ENCODE measurements at regions not wholly inside any gene's neighbourhood (a gene's known extent, or its start where the extent isn't known, plus 50 kb on each side); places are given as distances from the start of the nearest gene placed in this dataset.
A peak's percentile ranks its signal among the peaks of the same experiment; 100 is the strongest.

GRCh38 chr20:40442181-40442963 is 246.7 kb downstream of the MAFB start:
- H3K36me3 ChIP-seq (replicated peaks in 1 of 2; ENCODE audit: control insufficient read depth in 1 of 2, insufficient read depth in 2 of 2, low read length in 2 of 2), result no peaks in the 10 kb centered on the region
- H3K4me3 ChIP-seq (replicated peaks in 1 of 3; ENCODE audit: low read depth in 2 of 3, low read length in 3 of 3), result no peak overlapping the region
- Mint-ChIP-seq H3K27me3 (ENCODE audit: low read depth in 3 of 3) (peaks cover 2 to 15% (median 8%) of the 10 kb centered on the region in 3 donors), H3K27ac (peak overlapping the region in 1 of 7 donors; percentile 81), H3K9me3 (peaks cover 0 to 4% (median 0%) of the 10 kb centered on the region in 7 donors), H3K4me3 (peak overlapping the region in 1 of 2 donors; percentile 23), H3K36me3 (no peaks in the 10 kb centered on the region), H3K4me1 (peaks cover 24% of the 10 kb centered on the region)
- H3K27me3 ChIP-seq (ENCODE audit: control insufficient read depth in 2 of 2, insufficient read depth in 2 of 2, low read length in 2 of 2), result peaks cover 0 to 2% of the 10 kb centered on the region in 2 donors
- H3K9ac ChIP-seq (ENCODE audit: insufficient read depth, low read length, poor library complexity, severe bottlenecking), result no peak overlapping the region
- peak; percentile 26 for TF ChIP-seq CTCF (IDR thresholded peaks at IDR 0.05)
- no peak for DNase-seq
- no peak overlapping the region for H3K4me2 ChIP-seq (replicated peaks; ENCODE audit: extremely low read depth, low read length, poor library complexity, severe bottlenecking)
- intact Hi-C loops (cut with micrococcal nuclease), result no loop called here
- peaks cover 12 to 23% of the 10 kb centered on the region in 2 donors for H3K4me1 ChIP-seq (ENCODE audit: control insufficient read depth in 1 of 2, insufficient read depth in 2 of 2, low read length in 2 of 2)
- H2AFZ ChIP-seq (ENCODE audit: insufficient read depth, low read depth, low read length, poor library complexity, severe bottlenecking), result no peak overlapping the region
- no peaks in the 10 kb centered on the region for H4K20me1 ChIP-seq (ENCODE audit: insufficient read depth, low read length)
- H3K27ac ChIP-seq (ENCODE audit: low read depth in 1 of 2, low read length in 2 of 2), result no peak overlapping the region
- WGBS (ENCODE audit: insufficient coverage), result 70% methylated on average over 6 of the region's 8 CpGs
- H3K9me3 ChIP-seq (replicated peaks in 1 of 2; ENCODE audit: control insufficient read depth in 1 of 2, insufficient read depth in 1 of 2, low read length in 2 of 2), result no peaks in the 10 kb centered on the region
- H3K79me2 ChIP-seq (ENCODE audit: insufficient read depth, low read length), result no peaks in the 10 kb centered on the region

- H3K9me3 Mint-ChIP-seq, result peaks cover 0 to 4% (median 1%) of the 10 kb centered on the region in 7 donors
- no peaks in the 10 kb centered on the region for H3K36me3 ChIP-seq (replicated peaks in 1 of 2; ENCODE audit: control insufficient read depth in 1 of 2, insufficient read depth in 2 of 2, low read length in 2 of 2)
- H3K27me3 Mint-ChIP-seq (ENCODE audit: low read depth in 3 of 3), result peaks cover 2 to 11% (median 4%) of the 10 kb centered on the region in 3 donors
- H3K27me3 ChIP-seq (ENCODE audit: control insufficient read depth in 2 of 2, insufficient read depth in 2 of 2, low read length in 2 of 2), result peaks cover 0 to 2% of the 10 kb centered on the region in 2 donors
- H3K79me2 ChIP-seq (ENCODE audit: insufficient read depth, low read length), result no peaks in the 10 kb centered on the region
- no CpG with 5 or more reads among the region's 3 CpGs for WGBS (ENCODE audit: insufficient coverage)
- TF ChIP-seq CTCF (IDR thresholded peaks at IDR 0.05), result no peak
- H3K4me3 Mint-ChIP-seq, result no peak overlapping the region
- H3K27ac ChIP-seq (ENCODE audit: low read depth in 1 of 2, low read length in 2 of 2), result no peak overlapping the region
- DNase-seq, result no peak
- no peaks in the 10 kb centered on the region for H4K20me1 ChIP-seq (ENCODE audit: insufficient read depth, low read length)
- no peak overlapping the region for H3K4me2 ChIP-seq (replicated peaks; ENCODE audit: extremely low read depth, low read length, poor library complexity, severe bottlenecking)
- peaks cover 0 to 2% of the 10 kb centered on the region in 2 donors for H3K36me3 Mint-ChIP-seq
- H3K9ac ChIP-seq (ENCODE audit: insufficient read depth, low read length, poor library complexity, severe bottlenecking), result no peak overlapping the region
- H3K27ac Mint-ChIP-seq, result no peak overlapping the region
- peaks cover 18 to 29% of the 10 kb centered on the region in 2 donors for H3K4me1 ChIP-seq (ENCODE audit: control insufficient read depth in 1 of 2, insufficient read depth in 2 of 2, low read length in 2 of 2)
- intact Hi-C loops (cut with micrococcal nuclease), result no loop called here
- no peak overlapping the region for H2AFZ ChIP-seq (ENCODE audit: insufficient read depth, low read depth, low read length, poor library complexity, severe bottlenecking)
- no peaks in the 10 kb centered on the region for H3K9me3 ChIP-seq (replicated peaks in 1 of 2; ENCODE audit: control insufficient read depth in 1 of 2, insufficient read depth in 1 of 2, low read length in 2 of 2)
- no peak overlapping the region for H3K4me3 ChIP-seq (replicated peaks in 1 of 3; ENCODE audit: low read depth in 2 of 3, low read length in 3 of 3)
- peaks cover 30% of the 10 kb centered on the region for H3K4me1 Mint-ChIP-seq
Observed at GRCh38 chr20:40441771-40442170, 247.3 kb downstream of the MAFB start.
